Renal cortical epithelial cell (primary cell): ENCODE measurements at regions not wholly inside any gene's neighbourhood (a gene's known extent, or its start where the extent isn't known, plus 50 kb on each side); places are given as distances from the start of the nearest gene placed in this dataset.

ENCODE experiments used
- DNase-seq: peaks from one replicate; pipeline ENCODE4 v3.0.0-alpha.2; 2011; ENCODE audit warnings: low read depth

DNA sequence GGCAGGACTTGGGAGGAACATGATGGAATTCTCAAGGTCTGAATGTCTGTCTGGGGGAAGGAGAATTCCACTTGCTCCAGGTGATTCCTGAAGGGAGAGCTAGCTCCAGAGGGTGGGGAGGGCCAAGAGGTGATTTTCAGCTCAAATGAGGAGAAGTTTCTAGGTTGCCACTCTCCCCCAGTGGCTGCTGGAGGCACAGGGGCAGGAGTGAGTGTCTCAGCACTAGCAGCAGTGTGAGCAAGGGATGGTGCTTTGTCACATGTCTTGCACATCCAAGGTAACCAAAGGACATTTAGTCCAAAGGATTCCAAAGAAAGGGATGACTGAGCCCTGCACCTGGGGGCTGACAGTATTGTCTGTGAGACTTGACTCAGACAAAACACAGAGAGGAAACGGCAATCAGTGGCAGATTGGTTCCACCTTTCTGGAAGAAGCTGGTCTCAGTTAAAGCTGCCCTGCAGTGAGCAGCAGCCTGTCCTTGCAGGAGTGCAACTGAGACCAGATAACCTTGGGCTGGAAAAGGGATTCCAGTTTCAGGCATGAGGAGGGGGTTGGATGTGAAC, 51.2 kb upstream of the PCBD1 start:
- no peak for DNase-seq

GRCh38 chr10:70940834-70941568, 52.6 kb upstream of the PCBD1 start:
- peak; percentile 21 for DNase-seq

DNA sequence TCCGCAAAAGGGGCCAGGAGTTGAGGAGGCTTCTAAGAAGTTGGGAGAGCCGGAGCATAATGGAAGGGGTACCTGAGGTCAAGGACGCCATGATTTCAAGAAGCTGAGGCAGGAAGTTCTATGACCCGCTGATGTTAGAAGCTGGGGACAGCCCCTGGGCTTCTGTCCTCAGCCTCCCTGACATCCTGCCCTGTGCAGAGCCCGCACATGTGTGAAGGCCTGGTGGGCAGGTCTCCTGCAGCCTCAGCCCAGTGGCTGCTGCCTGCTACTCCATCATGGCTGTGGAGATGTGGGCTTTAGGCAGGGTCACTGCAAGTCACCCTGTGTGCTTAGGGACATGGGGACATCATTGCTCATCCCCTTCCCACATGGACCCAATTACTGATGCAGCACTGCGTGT, 53.8 kb upstream of the PCBD1 start:
- DNase-seq, result no peak

DNA sequence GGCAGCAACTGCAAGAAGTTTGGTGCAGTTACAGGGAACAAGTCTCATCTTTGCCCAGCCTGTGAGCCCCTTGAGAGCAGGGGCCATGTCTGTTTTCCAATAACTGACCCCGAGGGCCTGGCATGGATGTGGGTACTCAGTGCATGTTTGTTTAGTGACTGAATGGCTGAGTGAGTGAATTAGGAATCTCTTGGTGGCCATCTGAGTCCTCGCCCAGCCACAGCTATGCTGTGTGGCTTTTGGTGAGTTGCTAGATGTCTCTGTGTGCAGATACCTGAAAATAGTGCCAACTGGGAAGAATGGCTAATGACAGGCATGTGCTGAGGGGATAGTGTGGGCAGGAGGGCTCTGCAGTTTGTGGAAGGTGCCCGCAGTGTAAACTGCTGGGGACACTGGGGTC, 54.4 kb upstream of the PCBD1 start:
- no peak for DNase-seq

DNA sequence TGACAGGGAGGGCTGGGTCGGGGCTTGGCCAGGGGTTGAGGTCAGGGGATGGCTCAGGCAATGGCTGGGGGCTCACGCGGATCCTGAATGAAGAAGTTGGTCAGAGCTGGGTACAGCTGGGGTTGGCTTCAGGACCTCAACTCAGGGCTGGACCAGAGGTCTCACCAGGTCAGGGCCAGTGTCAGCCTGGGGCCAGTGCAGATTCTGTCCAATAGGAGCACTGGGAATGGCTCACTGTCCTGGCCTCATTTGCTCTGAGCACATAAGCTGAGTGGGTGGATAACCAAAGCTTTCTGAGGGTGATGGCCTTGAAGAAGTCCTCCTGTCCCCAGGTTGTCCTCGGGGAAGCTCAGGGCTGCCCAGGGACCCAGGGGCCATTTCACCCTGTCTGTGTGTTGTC, 54.9 kb upstream of the PCBD1 start:
- DNase-seq, result no peak

GRCh38 chr10:70943841-70944466, 55.6 kb upstream of the PCBD1 start:
- DNase-seq, result no peak

- no peak for DNase-seq
Measured at GRCh38 chr10:70950037-70950436, 61.7 kb upstream of the PCBD1 start.

- no peak for DNase-seq
Measured at GRCh38 chr10:70950801-70951200, 62.4 kb upstream of the PCBD1 start.

GRCh38 chr10:70952401-70952800, 64.0 kb upstream of the PCBD1 start:
- no peak for DNase-seq

- DNase-seq, result no peak
Measured at GRCh38 chr10:70952921-70953320, 64.6 kb upstream of the PCBD1 start.

DNA sequence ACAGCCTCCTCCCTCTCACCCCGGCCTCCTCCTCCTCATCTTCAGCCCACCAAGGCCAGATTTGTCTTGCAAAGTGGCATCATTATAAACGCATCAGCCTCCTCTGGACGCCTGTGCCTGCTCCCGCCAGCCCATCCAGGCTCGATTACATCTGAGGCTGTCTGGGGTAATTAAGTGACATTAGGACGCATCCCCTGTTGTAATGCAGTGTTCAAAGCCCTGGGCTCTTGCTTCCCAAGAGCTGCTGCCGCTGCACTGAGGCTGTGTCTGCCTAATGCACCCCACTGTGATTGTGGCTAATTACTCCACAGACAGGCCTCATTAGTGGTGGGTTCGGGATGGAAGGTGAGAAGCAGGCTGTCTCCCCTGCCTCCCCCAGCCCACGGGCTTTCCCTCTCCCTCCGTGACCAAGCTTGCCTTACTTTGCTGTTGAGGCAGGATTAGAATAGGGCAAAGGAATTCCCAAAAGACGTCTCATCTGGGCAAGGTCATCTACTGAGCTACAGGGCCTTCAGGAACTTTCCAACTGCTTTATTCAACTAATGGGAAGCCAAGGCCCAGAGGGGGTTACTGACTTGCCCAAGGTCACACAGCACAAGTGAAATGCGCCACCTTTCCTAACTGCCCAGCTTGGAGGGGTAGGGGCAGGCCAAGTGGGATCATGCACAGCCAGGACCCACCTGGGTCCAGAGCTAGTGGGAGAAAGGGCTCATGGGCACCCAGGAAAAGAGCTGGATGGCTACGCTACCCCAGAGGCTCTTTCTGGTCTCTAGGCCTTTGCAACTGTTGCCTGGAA, 66.2 kb upstream of the PCBD1 start:
- DNase-seq, result no peak

DNA sequence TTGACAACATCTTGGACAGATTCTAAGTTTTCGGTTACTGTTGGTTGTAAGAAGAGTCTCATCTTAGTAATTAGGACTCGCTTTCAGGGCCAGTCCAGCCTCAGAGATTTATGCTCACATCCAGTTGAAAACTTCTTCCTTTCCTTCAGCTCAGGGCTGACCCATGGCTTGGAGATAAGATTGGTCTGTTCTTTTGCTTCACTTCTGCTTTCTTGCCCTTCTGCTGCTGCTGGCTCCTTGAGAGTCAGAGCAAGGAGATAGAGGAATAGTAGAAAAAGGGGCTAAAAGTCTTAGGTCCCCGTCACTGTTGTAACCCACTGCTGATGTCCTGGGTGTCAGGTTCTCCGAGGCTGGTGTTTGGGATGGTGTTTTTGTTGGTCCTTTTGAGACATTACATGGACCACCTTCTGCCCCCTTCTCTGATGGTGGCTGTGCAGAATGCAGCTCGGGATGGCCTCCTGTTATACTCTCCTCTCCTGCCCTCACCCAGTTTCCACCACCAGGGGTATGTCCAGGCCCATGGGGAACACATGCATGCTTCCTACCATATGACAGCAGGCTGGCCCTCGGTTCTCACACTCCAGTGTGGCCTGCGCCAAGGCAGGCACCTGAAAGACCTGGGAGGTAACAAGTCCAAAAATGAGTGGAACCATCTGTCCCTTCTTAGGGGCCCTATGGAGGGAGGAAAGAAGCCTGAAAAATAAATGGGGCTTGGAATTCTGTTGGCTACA, 67.8 kb upstream of the PCBD1 start:
- DNase-seq, result no peak

- peak; percentile 68 for DNase-seq
Measured at GRCh38 chr10:70958396-70958795, 70.0 kb upstream of the PCBD1 start.

- no peak for DNase-seq
Measured at GRCh38 chr10:70960316-70960715, 72.0 kb upstream of the PCBD1 start.

DNA sequence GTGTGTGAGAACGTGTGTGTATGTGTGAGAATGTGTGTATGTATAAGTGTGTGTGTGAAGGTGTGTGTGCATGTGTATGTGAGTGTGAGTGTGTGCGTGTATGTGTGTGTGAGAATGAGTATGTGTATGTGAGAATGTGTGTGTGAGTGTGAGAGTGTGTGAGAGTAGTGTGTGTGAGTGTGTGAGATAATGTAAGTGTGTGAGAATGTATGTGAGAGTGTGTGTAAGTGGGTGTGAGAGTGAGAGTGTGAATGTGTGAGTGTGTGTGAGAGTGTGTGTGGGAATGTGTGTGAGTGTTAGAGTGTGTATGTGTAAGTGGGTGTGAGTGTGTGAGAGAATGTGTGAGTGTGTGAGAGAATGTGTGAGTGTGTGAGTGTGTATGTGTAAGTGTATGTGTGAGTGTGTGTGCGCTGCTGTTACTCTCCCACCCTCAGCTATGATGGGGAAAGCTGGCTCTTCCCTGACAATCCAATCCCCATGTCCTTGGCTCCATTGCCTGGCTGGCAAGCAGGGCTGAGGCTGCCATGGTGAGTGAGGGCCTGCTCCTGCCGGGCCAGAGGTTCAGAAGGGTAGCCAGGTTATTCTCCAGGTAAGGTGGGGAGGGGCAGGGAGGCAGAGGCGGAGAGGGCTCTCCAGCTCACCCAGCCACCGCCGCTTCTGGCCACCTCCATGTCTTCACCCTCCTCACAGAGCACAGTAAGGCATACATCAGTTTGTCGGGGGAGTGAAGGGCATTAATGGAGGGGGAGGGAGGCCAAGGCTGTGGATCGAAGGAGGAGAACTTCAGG, 72.6 kb upstream of the PCBD1 start:
- no peak for DNase-seq

- DNase-seq, result no peak
Measured at GRCh38 chr10:70962686-70963085, 74.3 kb upstream of the PCBD1 start.

- no peak for DNase-seq
Measured at GRCh38 chr10:70963271-70963670, 74.9 kb upstream of the PCBD1 start.

DNA sequence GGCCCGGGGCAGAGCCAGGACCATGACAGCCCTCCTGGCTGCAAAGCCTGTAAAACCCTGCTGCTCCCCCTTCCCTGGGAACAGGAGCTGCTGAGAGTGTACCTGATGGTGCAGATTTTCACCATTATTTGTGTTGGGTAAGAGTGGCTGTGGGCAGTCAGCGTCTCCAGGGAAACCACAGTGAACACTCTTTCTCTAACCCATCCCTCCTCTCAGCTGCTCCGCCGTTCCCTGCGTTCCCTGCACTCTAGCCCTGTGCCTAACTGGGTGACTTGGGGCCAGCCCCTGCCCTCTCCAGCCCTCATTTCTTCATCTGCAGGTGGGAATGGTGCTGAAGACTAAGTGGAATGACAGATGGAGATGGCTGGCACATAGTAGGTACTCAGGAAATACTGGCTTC, 75.9 kb upstream of the PCBD1 start:
- no peak for DNase-seq

- DNase-seq, result no peak
Measured at GRCh38 chr10:70964881-70965280, 76.5 kb upstream of the PCBD1 start.

GRCh38 chr10:70965566-70965965, 77.2 kb upstream of the PCBD1 start:
- no peak for DNase-seq
